ENCODE measurements at regions not wholly inside any gene's neighbourhood (a gene's known extent, or its start where the extent isn't known, plus 50 kb on each side); places are given as distances from the start of the nearest gene placed in this dataset.

DNA sequence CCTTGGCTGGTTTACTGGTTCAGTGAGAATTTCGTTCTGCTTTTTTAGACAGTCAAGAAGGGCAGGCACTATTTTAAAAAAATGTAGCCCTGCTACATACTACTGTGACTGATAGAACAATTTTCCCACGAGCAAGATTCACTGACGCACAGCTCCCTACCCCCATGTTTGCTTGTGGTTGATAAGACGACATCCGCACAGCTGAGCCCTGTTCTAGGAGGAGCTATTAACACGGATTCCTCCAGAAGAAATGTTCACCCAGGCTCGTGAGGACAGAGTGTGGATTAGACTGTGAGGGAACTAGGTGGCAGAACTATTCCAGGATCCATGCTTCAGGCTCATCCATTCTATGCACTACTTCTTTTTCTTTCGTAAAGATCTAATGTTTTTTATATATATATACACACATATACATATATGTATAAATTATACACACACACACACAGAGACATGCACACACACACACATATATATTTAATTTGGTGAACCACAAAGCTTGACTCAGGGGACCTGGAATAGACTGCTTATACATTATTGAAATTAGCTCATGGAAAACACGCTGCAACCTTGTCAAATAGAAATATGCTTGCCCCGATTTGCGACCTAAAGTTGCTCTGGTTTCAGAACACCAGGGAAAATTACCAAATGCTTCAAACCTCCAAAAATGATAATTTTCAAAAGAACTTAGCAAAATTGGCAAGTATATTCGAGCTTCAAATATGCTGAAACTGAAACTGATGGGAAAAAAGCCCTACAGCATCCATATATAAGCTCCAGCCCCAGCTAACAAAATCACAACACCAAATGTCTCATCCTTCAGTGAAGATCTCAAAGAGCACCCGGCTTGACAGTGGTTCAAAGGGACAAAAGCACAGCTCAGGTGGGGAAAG is 370.4 kb downstream of the SOCS6 start:
- DNase-seq (ENCODE audit: extremely low spot score), result no peak
- TF ChIP-seq, protein P1, sequence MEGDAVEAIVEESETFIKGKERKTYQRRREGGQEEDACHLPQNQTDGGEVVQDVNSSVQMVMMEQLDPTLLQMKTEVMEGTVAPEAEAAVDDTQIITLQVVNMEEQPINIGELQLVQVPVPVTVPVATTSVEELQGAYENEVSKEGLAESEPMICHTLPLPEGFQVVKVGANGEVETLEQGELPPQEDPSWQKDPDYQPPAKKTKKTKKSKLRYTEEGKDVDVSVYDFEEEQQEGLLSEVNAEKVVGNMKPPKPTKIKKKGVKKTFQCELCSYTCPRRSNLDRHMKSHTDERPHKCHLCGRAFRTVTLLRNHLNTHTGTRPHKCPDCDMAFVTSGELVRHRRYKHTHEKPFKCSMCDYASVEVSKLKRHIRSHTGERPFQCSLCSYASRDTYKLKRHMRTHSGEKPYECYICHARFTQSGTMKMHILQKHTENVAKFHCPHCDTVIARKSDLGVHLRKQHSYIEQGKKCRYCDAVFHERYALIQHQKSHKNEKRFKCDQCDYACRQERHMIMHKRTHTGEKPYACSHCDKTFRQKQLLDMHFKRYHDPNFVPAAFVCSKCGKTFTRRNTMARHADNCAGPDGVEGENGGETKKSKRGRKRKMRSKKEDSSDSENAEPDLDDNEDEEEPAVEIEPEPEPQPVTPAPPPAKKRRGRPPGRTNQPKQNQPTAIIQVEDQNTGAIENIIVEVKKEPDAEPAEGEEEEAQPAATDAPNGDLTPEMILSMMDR (IDR thresholded peaks at IDR 0.05; ENCODE audit: control extremely low read depth, extremely low read depth, low read depth, missing control alignments), result no peak
- CTCF ChIA-PET, result interaction anchor here (0.7 to 1.3 kb wide), 3 partner anchors 9 to 61 kb away, joined by 3 read pairs; no protein-coding TSS in a partner anchor
- POLR2A ChIA-PET, result no interaction called here

DNA sequence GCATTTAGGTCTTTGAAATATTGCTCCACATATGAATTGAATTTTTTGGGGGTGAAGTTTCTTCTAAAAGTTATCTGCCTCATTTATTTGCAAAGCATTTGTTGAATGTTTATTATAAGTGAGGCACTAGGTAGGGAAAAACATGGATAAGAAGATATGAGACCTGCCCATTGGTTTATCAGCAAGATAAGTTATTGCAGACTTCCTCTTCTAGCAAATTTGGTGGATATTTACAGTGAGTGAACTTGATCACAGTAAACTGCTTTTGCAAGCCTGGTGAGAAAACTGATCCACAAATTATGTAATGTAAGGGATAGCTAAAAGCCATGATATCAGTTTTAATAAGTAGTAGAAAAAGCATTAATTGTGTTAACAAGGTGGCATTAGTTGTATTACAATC is 364.8 kb downstream of the SOCS6 start:
- POLR2A ChIA-PET, result no interaction called here
- DNase-seq (ENCODE audit: extremely low spot score), result no peak
- CTCF ChIA-PET, result interaction anchor here (1.9 kb wide), 1 partner anchor 19 kb away, joined by 4 read pairs; no protein-coding TSS in a partner anchor
- TF ChIP-seq, protein P1 (IDR thresholded peaks at IDR 0.05; ENCODE audit: control extremely low read depth, extremely low read depth, low read depth, missing control alignments), result no peak

DNA sequence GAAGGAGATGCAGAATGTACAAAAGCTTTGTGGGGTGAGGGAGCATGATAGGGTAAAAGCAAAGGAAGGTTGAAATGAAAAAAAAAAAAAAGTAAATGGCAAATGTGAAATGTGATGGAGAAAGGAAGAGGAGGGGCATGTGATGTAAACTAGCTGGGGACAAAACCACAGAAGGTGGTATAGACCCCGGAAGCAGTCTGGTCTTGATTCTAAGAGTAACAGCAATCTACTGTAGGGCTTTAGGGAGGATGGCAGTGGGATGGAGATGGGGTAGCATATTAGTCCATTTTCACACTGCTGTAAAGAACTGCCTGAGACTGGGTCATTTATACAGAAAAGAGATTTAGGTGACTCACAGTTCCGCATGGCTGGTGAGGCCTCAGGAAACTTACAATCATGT is 362.0 kb downstream of the SOCS6 start:
- DNase-seq (ENCODE audit: extremely low spot score), result no peak
- ChIA-PET CTCF (interaction anchor here (1.2 to 1.6 kb wide), 2 partner anchors 9 to 18 kb away, joined by 3 to 5 read pairs; no protein-coding TSS in a partner anchor), POLR2A (no interaction called here)
- TF ChIP-seq, protein P1 (IDR thresholded peaks at IDR 0.05; ENCODE audit: control extremely low read depth, extremely low read depth, low read depth, missing control alignments), result no peak

DNA sequence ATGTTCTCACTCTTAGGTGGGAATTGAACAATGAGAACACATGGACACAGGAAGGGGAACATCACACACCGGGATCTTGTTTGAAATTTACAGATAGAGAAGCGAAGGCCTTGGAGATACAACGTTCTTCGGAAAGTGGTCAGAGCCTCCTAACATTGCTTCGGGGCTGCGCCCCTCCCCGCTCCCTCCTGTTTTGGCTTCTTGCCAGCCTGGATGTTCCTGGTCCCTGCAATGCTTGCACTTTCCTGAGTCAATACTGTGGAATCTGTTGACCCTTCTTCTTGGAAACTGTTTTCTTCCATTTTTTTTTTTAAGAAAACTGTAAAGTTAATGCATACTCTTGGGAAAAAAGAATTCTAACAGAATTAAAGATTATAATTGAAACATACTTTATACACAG is 360.8 kb downstream of the SOCS6 start:
- POLR2A ChIA-PET, result no interaction called here
- no peak for DNase-seq (ENCODE audit: extremely low spot score)
- CTCF ChIA-PET, result no interaction called here
- TF ChIP-seq, protein P1 (IDR thresholded peaks at IDR 0.05; ENCODE audit: control extremely low read depth, extremely low read depth, low read depth, missing control alignments), result no peak

DNA sequence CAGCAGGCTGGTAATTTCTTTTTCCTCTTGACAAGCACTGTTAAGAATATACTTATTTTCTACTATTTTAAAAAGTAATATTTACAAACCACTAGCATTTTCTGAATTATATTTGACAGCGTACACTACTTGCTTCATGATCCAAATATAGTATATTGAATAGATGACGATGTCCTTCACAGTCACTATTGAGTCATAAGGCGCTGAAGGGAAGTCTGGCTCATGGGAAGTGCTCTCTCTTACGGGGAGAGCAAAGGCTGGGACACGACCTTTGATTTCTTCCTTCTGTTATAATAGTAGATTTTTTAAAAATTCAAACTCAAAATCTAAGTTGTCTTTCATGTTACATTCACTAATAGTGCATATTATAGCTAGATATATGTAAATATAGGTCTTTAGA is 357.1 kb downstream of the SOCS6 start:
- POLR2A ChIA-PET, result no interaction called here
- TF ChIP-seq, protein P1 (IDR thresholded peaks at IDR 0.05; ENCODE audit: control extremely low read depth, extremely low read depth, low read depth, missing control alignments), result no peak
- CTCF ChIA-PET, result interaction anchor here (1.9 kb wide), 1 partner anchor 10 kb away, joined by 5 read pairs; no protein-coding TSS in a partner anchor
- no peak for DNase-seq (ENCODE audit: extremely low spot score)

DNA sequence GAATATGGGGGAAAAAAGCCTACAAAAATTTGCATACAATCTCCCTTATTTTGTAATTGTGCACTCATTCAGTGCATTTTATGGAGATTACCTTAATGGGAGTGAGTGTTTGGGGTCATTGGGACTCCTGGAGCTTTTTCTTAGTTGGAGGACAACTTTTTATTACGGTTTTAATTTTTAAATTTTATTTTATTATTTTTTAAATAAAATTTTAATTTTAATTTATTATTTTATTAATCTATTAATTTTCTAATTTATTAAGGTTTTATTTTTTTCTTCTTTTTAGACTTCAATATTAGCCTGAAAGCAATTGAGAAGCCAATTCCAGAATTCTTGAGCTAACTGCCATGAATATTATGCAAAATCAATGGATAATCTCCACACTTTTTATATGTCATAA is 355.0 kb downstream of the SOCS6 start:
- ChIA-PET CTCF (no interaction called here), POLR2A (no interaction called here)
- no peak for DNase-seq (ENCODE audit: extremely low spot score)
- TF ChIP-seq, protein P1 (IDR thresholded peaks at IDR 0.05; ENCODE audit: control extremely low read depth, extremely low read depth, low read depth, missing control alignments), result no peak

Measured in GM10248 (cell line).